Coronary artery (tissue), 2 donors: ENCODE measurements at regions not wholly inside any gene's neighbourhood (a gene's known extent, or its start where the extent isn't known, plus 50 kb on each side); places are given as distances from the start of the nearest gene placed in this dataset.

Experiments
- DNase-seq: peaks from one replicate; pipeline ENCODE4 v3.0.0-alpha.2; 2017; ENCODE audit warnings: low spot score
- H3K27ac ChIP-seq, 2 donors: fragments of 200-600 bp; sonication (generic); one replicate each; pipeline ENCODE4 v1.5.1; 2016 to 2019
- H3K4me3 ChIP-seq: fragments of 200-600 bp; sonication (generic); 2 replicates; pipeline ENCODE4 v1.5.1; 2016; ENCODE audit warnings: mild to moderate bottlenecking, moderate library complexity
- CTCF ChIP-seq: fragments of 200-600 bp; sonication (generic); IDR thresholded peaks from one replicate; pipeline ENCODE4 v1.5.1; 2019; ENCODE audit warnings: antibody characterized with exemption

- H3K4me3 ChIP-seq: no peak overlapping the region
- no peak for TF ChIP-seq CTCF
- no peak for DNase-seq
- no peak overlapping the region for H3K27ac ChIP-seq
Observed at GRCh38 chr10:130844310-130844709, 467.2 kb downstream of the TCERG1L start.

- Histone ChIP-seq H3K27ac (no peak overlapping the region), H3K4me3 (no peak overlapping the region)
- TF ChIP-seq CTCF: no peak
- DNase-seq: no peak
Observed at GRCh38 chr10:130847170-130847569, 464.4 kb downstream of the TCERG1L start.

- no peak overlapping the region for H3K4me3 ChIP-seq
- no peak overlapping the region for H3K27ac ChIP-seq
- no peak for DNase-seq
- no peak for TF ChIP-seq CTCF
Observed at GRCh38 chr10:130848855-130849254, 462.7 kb downstream of the TCERG1L start.

- H3K4me3 ChIP-seq: no peak overlapping the region
- TF ChIP-seq CTCF: no peak
- no peak for DNase-seq
- no peak overlapping the region for H3K27ac ChIP-seq
Observed at GRCh38 chr10:130854151-130854550, 457.4 kb downstream of the TCERG1L start.

GRCh38 chr10:130857631-130858295 is 453.8 kb downstream of the TCERG1L start:
- DNase-seq: no peak
- H3K4me3 ChIP-seq: no peak overlapping the region
- no peak for TF ChIP-seq CTCF
- H3K27ac ChIP-seq: no peak overlapping the region

GRCh38 chr10:130858626-130859025 is 452.9 kb downstream of the TCERG1L start:
- TF ChIP-seq CTCF: no peak
- DNase-seq: no peak

GRCh38 chr10:130859427-130859826 is 452.1 kb downstream of the TCERG1L start:
- no peak for DNase-seq
- Histone ChIP-seq H3K27ac (no peak overlapping the region), H3K4me3 (no peak overlapping the region)
- TF ChIP-seq CTCF: no peak

More at GRCh38 chr10:130858626-130859025, 452.9 kb downstream of the TCERG1L start:
- Histone ChIP-seq H3K27ac (no peak overlapping the region), H3K4me3 (no peak overlapping the region)
